ENCODE measurements at regions not wholly inside any gene's neighbourhood (a gene's known extent, or its start where the extent isn't known, plus 50 kb on each side); places are given as distances from the start of the nearest gene placed in this dataset.

DNA sequence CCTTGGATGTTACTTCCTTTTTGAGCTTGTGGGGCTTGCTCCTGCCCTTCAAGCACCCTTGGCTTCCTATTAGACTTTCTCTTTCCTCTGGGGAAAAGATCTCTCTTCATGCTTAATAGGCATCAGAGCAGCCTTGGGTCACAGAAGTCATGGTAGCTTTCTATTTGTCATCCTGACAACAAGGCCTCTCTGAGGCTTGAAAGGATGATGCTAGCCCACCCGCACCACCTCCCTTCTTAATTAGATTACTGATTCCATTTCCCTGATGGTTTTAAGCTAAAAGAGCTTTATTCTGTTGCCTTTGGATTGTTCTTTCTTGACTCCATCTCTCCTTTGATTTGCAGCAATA lies 435.5 kb upstream of the TPM1 start:
- no peak for DNase-seq (ENCODE audit: low spot score)

DNA sequence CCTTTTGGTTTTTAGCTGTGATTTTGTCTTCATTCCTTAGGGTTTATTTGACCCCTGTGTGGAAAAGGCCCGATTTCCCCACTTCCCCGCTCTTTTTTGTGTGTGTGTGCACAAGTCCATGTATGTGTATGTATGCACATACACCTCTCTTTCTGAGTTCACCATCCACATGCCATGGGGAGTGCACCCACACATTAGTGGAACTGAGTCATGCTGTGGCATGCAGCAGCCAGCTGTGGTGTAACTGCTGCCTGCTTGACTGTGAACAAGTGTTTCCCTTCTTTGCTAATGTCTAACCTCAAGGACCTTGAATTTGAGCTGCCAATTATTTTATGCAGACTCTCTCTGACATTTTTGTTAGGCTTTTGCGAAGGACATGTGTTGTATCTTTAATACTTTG lies 434.9 kb upstream of the TPM1 start:
- no peak for DNase-seq (ENCODE audit: low spot score)

DNA sequence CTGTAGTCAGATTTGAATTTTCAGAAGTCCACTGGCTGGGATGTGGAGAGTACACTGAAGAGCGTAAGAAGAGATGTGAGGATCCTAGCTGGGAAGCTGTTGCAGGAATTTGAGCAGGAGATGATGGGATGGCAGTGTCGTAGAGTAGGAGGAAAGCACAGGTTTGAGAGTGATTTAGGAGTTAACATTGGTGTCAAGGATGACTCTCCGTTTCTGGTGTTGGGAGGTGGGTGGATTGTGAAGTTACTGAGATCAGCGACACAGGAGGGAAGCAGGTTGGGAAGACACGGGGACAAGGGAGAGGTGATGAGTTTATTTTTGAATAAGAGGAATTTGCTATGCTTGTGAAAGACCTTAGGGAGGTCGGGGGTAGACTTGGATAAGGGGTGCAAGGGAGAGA lies 434.2 kb upstream of the TPM1 start:
- no peak for DNase-seq (ENCODE audit: low spot score)

DNA sequence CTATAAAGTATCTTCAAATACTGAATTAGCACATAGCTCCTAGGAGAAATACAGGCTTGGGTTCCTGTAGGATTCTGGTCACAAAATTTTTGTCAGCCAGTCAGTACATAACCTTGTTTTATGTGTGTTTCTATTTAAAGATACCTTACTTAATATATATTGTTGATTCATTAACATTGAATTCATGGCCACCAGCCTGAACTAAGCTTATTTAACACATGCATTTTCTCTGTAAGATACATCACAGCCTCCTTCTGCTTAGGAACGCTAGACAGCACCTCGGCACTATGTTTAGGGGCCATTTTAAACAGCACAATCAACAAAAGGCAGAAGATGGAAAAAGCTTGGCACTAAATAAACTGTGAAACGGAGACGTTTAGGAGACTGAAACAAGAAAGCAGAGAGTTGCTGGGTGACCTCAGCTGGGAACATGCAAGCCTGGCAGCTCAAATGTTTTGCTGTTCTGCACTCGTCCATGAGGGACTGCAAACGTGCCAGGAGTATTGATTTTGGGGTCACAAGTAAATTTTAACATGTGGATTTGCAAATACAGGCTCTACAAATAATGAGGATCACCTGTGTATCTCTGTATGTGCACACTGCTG lies 432.2 kb upstream of the TPM1 start:
- DNase-seq (ENCODE audit: low spot score), result no peak

DNA sequence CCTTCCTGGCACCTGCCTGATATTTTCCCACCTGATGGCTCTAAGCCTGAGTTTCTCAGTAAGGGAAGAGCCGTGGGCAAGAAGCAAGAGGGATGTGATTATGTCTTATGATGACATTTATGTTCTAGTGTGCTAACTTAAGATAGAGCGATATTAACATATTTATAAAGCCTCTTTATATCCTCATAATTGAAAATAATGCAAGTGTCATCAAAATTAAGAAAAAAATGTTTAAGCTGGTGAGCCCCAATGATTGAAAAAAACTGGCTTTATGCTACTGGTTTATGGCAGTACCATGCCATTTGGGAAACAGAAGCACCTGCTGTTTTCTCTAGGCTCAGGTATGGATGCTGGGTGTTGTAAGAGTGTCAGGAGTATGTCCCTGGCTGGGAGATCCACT lies 431.5 kb upstream of the TPM1 start:
- no peak for DNase-seq (ENCODE audit: low spot score)

GRCh38 chr15:62612183-62612733 lies 430.3 kb upstream of the TPM1 start:
- DNase-seq (ENCODE audit: low spot score), result no peak

DNA sequence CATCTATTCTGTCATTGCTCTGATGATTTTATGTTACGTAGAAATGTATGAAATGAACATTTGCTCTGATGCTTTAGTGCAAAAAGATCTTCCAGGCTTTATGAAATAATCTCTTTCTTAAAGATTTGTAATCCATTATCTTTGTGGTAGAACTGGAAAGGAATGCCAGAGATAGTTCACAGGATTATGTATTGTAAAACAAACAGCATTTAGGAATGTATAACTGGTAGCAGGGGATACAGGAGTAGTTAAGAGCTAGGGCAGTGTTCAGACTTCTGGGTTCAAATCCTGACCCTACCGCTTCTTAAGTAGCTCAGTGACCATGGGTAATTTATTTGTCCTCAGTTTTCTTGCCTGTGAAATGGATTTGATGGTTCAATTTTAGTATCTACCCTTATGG lies 429.8 kb upstream of the TPM1 start:
- no peak for DNase-seq (ENCODE audit: low spot score)

- no peak for DNase-seq (ENCODE audit: low spot score)
These were observed 425.8 kb upstream of the TPM1 start for GRCh38 chr15:62616746-62617145.

DNA sequence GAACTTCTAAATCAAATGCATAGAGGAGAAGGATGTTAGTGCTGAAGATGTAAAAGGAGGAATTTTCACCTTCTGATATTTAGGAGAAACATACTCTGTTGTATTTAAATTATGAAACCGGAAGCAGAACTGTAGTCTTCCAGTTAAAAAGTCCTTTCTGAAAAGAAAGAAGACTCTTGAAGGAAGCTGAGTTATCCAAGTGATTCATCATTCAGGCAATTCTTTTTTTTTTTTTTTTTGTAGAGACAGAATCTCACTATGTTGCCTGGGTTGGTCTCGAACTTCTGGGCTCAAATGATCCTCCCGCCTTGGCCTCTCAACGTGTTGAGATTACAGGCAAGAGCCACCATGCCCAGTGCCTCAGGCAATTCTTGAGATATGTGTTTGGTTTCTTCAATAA lies 424.8 kb upstream of the TPM1 start:
- DNase-seq (ENCODE audit: low spot score), result no peak

DNA sequence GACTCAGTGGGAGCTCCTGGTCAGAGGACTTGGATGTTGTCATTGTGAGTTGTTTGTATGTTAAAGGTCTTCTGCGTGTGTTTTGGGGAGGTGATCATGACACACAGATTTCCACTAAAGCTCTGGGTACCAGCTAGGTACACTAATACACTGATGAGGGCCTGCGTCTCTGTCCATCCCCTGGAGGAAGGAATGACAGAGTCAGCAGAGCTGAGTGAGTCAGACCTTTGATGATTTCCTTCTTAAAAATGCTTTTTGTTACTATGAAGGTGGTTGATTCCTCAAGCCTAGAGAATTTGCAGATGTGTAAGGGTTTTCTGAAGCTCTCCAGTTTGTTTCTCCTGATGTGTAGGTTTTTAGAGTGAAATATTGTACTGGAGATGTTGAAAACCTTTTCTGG lies 424.1 kb upstream of the TPM1 start:
- peak; percentile 49 for DNase-seq (ENCODE audit: low spot score)

DNA sequence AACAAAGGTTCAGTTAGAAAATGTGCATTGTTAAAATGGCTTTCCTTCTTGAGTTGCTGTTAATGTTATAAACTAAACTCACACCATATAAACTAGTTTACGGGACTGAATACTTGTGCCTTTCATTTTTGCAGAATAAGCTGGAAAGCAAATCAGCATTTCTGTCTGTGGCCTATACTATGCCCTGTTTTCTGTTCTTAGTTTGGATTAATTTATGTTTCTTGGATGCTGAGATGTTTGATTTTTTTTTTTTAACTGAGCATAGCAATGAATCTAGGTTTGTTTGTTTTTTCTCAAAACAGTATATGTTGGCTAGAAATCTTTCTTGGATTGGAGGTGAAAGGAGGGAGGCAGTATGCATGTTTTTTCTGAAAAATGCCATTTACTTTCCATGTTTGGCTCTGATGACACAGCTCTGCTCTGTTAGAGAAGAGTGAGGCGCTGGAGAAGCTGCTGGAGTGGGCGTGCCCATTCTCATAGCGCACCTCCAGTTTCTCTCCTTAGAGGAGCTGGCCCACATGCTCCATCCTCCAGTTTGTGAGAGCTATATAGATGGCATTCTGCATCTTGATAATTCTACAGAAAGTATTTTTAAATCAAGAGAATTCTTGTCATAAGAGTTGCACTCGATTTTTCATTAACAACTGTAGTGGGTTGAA lies 423.6 kb upstream of the TPM1 start:
- no peak for DNase-seq (ENCODE audit: low spot score)

GRCh38 chr15:62619526-62619925 lies 423.0 kb upstream of the TPM1 start:
- DNase-seq (ENCODE audit: low spot score), result no peak

DNA sequence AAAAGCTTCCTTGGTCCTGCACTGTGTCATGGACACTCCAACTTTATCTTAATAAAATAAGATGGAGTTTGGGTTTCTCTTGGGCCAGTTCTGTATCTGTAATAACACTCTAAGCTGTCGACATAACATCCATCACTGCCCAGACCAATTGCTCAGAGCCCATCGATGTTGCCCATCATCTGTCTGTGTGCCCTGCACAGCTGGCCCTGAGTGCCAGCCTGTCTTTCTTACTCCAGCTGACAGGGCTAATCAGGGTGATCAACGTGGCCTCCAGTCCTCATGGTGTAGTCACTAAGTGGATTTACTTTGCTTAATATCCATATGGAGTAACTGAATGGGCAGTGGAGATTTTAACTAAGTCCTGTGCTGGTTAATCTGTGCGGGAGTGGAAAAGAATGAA lies 419.8 kb upstream of the TPM1 start:
- peak; percentile 37 for DNase-seq (ENCODE audit: low spot score)

DNA sequence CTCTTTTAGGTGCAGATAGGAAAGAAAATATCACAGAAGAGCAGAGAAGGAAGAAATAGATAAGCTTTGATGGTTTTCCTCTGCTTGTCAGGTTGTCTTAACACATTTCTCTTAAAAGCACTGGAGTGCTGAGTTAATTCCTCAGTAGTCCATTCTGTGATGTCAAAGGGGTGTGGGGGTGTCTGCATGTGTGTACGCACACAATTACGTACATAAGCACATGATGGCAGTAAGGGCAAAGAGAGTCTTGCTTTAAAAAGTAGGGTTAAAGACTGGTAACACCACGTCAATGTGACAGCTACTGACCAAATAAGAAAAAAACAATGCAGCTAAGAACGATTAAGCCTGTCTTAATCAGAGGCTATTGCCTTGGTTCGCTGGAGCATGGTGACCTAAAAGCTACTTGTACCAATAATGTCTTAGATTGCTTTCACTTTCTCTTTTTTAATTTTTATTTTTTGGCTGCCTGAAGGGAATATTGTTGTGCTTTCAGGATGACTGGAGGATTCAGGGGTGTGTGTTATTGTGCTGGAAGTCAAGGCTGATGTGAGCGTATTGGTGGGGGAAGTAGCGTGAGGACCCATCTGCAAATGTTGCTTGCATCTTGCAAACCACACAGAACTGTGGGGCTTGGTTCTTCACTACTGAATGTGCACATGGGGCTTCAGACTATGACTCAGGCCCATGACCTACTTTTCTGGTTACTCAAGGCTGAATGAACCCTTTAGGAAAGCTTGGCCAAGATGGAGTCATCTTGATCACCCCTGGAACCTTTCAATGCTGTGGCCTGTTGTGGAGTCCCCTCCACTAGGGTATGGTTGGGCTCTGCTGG lies 417.8 kb upstream of the TPM1 start:
- DNase-seq (ENCODE audit: low spot score), result peak; percentile 35

DNA sequence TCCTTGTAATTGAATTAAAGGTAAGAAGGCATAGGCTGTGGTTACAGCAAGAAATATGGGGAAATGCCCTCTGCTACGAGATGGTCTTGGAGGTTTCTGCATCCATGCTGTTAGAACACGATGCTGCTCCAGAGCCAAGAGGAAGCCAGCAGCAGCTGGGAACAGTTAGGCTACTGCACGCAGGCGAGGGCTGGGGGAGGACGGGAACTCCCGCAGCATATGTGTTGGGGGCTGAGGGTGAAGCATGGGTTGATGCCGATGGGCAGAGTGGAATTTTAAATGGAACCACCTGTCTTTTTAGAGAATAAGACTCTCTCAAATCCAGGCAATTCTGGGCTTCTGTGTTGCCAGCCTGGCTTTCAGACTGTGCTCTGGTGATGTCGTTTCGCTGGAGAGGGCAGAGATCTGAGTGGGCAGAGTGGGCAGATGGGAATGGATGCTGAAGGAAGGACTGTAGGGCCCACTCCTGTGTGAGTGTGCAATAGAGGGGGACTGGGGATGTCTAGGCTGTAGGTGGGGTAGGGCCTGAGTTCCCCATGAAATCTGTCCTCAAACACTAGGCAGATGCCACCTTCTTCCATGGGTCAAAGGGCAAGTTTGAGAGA lies 417.0 kb upstream of the TPM1 start:
- DNase-seq (ENCODE audit: low spot score), result no peak

DNA sequence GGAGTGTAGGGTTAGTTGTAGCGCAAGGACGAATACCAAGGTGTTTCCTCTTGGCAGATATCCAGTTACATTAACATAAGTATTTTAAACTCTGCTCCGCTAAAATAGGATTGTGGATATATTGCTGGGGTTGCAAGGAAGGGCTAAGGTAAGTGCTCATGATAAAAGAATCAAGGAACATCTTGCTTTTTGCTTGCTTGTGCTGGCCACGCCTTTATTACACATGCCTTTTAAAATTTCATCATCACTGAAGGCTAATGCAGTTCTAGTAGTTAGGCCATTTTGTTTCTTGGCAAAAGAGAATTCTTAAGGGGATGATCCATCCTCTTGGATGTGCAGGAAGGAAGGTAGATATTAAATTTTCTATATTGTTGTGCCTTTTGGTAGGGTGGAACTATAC lies 415.6 kb upstream of the TPM1 start:
- no peak for DNase-seq (ENCODE audit: low spot score)

- DNase-seq (ENCODE audit: low spot score), result no peak
These were observed 411.3 kb upstream of the TPM1 start for GRCh38 chr15:62631076-62631724.

GRCh38 chr15:62636823-62637573 lies 405.5 kb upstream of the TPM1 start:
- DNase-seq (ENCODE audit: low spot score), result no peak

DNA sequence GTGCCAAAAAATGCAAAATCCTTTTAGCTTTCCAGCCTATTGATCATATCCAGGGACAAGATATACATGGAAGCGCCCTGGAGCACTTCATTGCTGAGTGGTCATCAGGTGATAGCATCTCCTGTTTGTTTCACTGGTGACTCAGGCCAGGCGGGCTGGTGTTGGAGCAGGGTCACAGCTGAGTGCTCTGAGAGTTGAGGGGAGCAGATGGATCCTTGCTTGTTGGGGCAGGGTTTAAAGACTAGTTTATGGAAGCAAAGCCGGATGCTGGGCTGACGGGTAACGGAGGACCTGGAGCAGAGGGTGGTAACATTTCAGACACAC lies 405.0 kb upstream of the TPM1 start:
- no peak for DNase-seq (ENCODE audit: low spot score)

DNA sequence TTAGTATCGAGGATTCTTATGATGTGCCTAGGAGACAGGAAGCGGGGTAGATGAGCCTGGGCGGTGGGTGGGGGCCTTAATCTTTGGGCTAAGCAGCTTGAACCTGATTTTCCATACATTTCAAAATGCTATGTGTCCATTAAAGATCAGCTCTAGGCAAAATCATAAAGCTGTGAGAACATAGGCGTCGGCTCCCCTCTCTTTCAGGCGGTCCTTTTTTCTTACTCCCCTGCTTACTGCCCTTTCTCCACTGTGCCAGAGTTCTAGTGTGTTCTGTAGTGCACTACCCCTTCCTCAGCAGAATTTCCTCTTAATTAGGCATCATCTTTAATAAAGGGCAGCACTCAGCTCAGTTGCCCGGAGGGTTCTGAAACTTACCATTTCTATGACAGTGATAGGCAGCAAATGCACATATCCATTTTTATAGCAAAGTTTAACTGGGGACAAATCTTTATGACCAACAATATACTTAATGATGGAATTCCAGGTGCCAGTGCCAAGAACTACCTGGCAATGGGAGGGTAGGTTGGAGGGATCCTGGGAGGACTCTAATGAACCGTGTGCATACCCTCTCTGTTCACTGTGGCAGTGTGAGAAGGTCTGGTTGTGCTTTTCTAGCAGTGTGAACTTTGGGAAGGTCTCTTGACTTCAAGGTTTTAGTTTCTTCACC lies 404.5 kb upstream of the TPM1 start:
- DNase-seq (ENCODE audit: low spot score), result no peak

DNA sequence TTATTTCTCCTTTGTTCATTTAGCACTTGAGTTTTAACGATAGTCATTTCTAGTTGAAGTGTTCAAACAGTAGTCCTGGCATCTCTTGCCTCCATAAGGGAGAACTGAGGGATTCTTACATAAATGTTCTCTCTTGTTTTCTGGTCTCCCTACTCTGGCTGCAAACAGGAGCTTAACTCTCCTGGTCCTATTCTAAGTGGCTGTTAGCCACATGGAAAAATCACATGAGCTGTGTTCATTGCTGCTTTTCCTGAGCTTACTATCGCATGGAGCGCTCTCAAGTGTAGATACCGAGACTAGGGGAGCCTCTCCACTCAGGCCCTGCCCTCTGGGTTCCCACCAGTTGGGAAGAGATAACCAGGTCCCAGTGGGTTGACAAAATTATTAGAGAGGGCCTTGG lies 403.1 kb upstream of the TPM1 start:
- DNase-seq (ENCODE audit: low spot score), result no peak

Data from umbilical cord (tissue), 1 donor.